SK-N-SH treated with all-trans-retinoic acid at 6 μM for 48 hours (cell line): ENCODE measurements at regions not wholly inside any gene's neighbourhood (a gene's known extent, or its start where the extent isn't known, plus 50 kb on each side); places are given as distances from the start of the nearest gene placed in this dataset.

Experiments used
- ATAC-seq: fragments of 200-7000 bp; cut with Tn5 transposase; 3 replicates; pipeline ENCODE4 v1.9.1; 2020; ENCODE audit warnings: mild to moderate bottlenecking, moderate library complexity
- ARNTL ChIP-seq: fragments of 450-650 bp; formaldehyde crosslinking; IDR thresholded peaks from 2 replicates; pipeline ENCODE4 v1.5.0; 2020; ENCODE audit warnings: low read depth, mild to moderate bottlenecking, moderate library complexity, borderline replicate concordance
- BACH2 ChIP-seq: fragments of 250-450 bp; sonication (Bioruptor Pico); IDR thresholded peaks from 2 replicates; pipeline ENCODE4 v1.9.0; 2021; ENCODE audit warnings: mild to moderate bottlenecking, borderline replicate concordance
- CSDC2 ChIP-seq: fragments of 250-450 bp; sonication (Bioruptor Pico); IDR thresholded peaks from 2 replicates; pipeline ENCODE4 v1.5.0; 2020; ENCODE audit warnings: mild to moderate bottlenecking, moderate library complexity
- ESRRG ChIP-seq: fragments of 250-450 bp; sonication (Bioruptor Pico); IDR thresholded peaks from 2 replicates; pipeline ENCODE4 v1.6.1; 2021; ENCODE audit warnings: mild to moderate bottlenecking
- GLIS3 ChIP-seq: fragments of 250-450 bp; sonication (Bioruptor Pico); IDR thresholded peaks from 2 replicates; pipeline ENCODE4 v1.5.0; 2020; ENCODE audit warnings: mild to moderate bottlenecking, moderate library complexity
- ISL1 ChIP-seq: fragments of 250-450 bp; sonication (Bioruptor Pico); IDR thresholded peaks from 2 replicates; pipeline ENCODE4 v2.1.2; 2022; ENCODE audit warnings: mild to moderate bottlenecking, moderate library complexity
- OSR1 ChIP-seq: fragments of 250-450 bp; sonication (Bioruptor Pico); IDR thresholded peaks from 2 replicates; pipeline ENCODE4 v1.8.0; 2022; ENCODE audit warnings: moderate library complexity, mild to moderate bottlenecking, inconsistent platforms
- PPARA ChIP-seq: fragments of 250-450 bp; sonication (Bioruptor Pico); IDR thresholded peaks from 2 replicates; pipeline ENCODE4 v1.5.0; 2020; ENCODE audit warnings: mild to moderate bottlenecking, borderline replicate concordance
- RARB ChIP-seq: fragments of 250-450 bp; sonication (Bioruptor Pico); IDR thresholded peaks from 2 replicates; pipeline ENCODE4 v1.8.0; 2021; ENCODE audit warnings: mild to moderate bottlenecking, moderate library complexity
- TCF4 ChIP-seq: fragments of 250-450 bp; sonication (Bioruptor Pico); IDR thresholded peaks from 2 replicates; pipeline ENCODE4 v1.8.0; 2021; ENCODE audit warnings: mild to moderate bottlenecking, moderate library complexity, borderline replicate concordance
- TOX ChIP-seq: fragments of 250-450 bp; sonication (Bioruptor Pico); IDR thresholded peaks from 2 replicates; pipeline ENCODE4 v1.8.0; 2021; ENCODE audit warnings: mild to moderate bottlenecking, moderate library complexity, borderline replicate concordance
- ZC3H10 ChIP-seq: fragments of 250-450 bp; sonication (Bioruptor Pico); IDR thresholded peaks from 2 replicates; pipeline ENCODE4 v1.5.1; 2021; ENCODE audit warnings: mild to moderate bottlenecking, moderate library complexity
- ZFP3 ChIP-seq: fragments of 250-450 bp; sonication (Bioruptor Pico); IDR thresholded peaks from 2 replicates; pipeline ENCODE4 v1.5.0; 2020; ENCODE audit warnings: mild to moderate bottlenecking, moderate library complexity
- ZFP30 ChIP-seq: fragments of 450-650 bp; formaldehyde crosslinking; IDR thresholded peaks from 2 replicates; pipeline ENCODE4 v1.5.0; 2022; ENCODE audit warnings: mild to moderate bottlenecking, moderate library complexity
- ZNF565 ChIP-seq: fragments of 450-650 bp; formaldehyde crosslinking; conservative IDR thresholded peaks from 2 replicates; pipeline ENCODE4 v1.5.0; 2020; ENCODE audit warnings: low read depth, mild to moderate bottlenecking, moderate library complexity
- ZNF70 ChIP-seq: fragments of 450-650 bp; formaldehyde crosslinking; IDR thresholded peaks from 2 replicates; pipeline ENCODE4 v1.5.0; 2020; ENCODE audit warnings: mild to moderate bottlenecking, moderate library complexity
- ZNF8 ChIP-seq: fragments of 450-650 bp; formaldehyde crosslinking; IDR thresholded peaks from 2 replicates; pipeline ENCODE4 v1.5.0; 2020; ENCODE audit warnings: mild to moderate bottlenecking, moderate library complexity
- TF ChIP-seq, protein P1 (sequence below): fragments of 250-450 bp; sonication (Bioruptor Pico); IDR thresholded peaks from 2 replicates; pipeline ENCODE4 v1.5.1; 2021; ENCODE audit warnings: mild to moderate bottlenecking, moderate library complexity
- TF ChIP-seq, protein P2 (sequence below): fragments of 250-450 bp; sonication (Bioruptor Pico); IDR thresholded peaks from 2 replicates; pipeline ENCODE4 v1.5.0; 2020; ENCODE audit warnings: mild to moderate bottlenecking, moderate library complexity
- TF ChIP-seq, protein P3 (sequence below): fragments of 250-450 bp; sonication (Bioruptor Pico); IDR thresholded peaks from 2 replicates; pipeline ENCODE4 v1.8.0; 2021; ENCODE audit warnings: low read depth, mild to moderate bottlenecking, moderate library complexity, borderline replicate concordance
- TF ChIP-seq, protein P4 (sequence below): fragments of 250-450 bp; sonication (Bioruptor Pico); IDR thresholded peaks from 2 replicates; pipeline ENCODE4 v1.5.1; 2020; ENCODE audit warnings: low read depth, mild to moderate bottlenecking, moderate library complexity

DNA sequence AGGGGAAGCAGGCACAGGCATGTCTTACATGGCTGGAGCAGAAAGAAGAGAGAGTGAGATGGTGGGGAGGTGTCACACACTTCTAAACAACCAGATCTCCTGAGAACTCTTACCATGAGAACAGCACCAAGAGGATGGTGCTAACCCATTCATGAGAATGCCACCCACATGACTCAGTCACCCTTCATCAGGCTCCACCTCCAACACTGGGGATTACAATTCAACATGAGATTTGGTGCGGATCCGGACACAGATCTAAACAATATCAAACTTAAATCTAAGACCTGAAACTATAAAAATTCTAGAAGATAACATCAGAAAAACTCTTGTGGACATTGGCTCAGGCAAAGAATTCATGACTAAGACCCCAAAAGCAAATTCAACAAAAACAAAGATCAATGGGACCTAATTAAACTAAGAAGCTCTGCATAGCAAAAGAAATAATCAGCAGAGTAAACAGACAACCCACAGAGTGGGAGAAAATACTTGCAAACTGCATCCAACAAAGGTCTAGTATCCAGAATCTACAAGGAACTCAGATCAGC, 65.4 kb downstream of the SPATA31C2 start:
- ATAC-seq: no peak
- TF ChIP-seq BACH2 (CRISPR knock-in tag) (no peak), OSR1 (CRISPR knock-in tag) (no peak), ZFP3 (CRISPR knock-in tag) (no peak), PPARA (CRISPR knock-in tag) (no peak), ZC3H10 (CRISPR knock-in tag) (no peak), ZNF70 (CRISPR knock-in tag) (no peak), TOX (CRISPR knock-in tag) (no peak), ZNF8 (no peak), CSDC2 (CRISPR knock-in tag) (no peak), TCF4 (CRISPR knock-in tag) (no peak), ISL1 (CRISPR knock-in tag) (no peak), ESRRG (CRISPR knock-in tag) (no peak), ZNF565 (CRISPR knock-in tag) (no peak), RARB (CRISPR knock-in tag) (no peak), GLIS3 (CRISPR knock-in tag) (no peak)
- TF ChIP-seq, protein P1, sequence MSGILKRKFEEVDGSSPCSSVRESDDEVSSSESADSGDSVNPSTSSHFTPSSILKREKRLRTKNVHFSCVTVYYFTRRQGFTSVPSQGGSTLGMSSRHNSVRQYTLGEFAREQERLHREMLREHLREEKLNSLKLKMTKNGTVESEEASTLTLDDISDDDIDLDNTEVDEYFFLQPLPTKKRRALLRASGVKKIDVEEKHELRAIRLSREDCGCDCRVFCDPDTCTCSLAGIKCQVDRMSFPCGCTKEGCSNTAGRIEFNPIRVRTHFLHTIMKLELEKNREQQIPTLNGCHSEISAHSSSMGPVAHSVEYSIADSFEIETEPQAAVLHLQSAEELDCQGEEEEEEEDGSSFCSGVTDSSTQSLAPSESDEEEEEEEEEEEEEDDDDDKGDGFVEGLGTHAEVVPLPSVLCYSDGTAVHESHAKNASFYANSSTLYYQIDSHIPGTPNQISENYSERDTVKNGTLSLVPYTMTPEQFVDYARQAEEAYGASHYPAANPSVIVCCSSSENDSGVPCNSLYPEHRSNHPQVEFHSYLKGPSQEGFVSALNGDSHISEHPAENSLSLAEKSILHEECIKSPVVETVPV: no peak
- TF ChIP-seq, protein P2, sequence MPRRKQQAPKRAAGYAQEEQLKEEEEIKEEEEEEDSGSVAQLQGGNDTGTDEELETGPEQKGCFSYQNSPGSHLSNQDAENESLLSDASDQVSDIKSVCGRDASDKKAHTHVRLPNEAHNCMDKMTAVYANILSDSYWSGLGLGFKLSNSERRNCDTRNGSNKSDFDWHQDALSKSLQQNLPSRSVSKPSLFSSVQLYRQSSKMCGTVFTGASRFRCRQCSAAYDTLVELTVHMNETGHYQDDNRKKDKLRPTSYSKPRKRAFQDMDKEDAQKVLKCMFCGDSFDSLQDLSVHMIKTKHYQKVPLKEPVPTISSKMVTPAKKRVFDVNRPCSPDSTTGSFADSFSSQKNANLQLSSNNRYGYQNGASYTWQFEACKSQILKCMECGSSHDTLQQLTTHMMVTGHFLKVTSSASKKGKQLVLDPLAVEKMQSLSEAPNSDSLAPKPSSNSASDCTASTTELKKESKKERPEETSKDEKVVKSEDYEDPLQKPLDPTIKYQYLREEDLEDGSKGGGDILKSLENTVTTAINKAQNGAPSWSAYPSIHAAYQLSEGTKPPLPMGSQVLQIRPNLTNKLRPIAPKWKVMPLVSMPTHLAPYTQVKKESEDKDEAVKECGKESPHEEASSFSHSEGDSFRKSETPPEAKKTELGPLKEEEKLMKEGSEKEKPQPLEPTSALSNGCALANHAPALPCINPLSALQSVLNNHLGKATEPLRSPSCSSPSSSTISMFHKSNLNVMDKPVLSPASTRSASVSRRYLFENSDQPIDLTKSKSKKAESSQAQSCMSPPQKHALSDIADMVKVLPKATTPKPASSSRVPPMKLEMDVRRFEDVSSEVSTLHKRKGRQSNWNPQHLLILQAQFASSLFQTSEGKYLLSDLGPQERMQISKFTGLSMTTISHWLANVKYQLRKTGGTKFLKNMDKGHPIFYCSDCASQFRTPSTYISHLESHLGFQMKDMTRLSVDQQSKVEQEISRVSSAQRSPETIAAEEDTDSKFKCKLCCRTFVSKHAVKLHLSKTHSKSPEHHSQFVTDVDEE: no peak
- TF ChIP-seq, protein P3, sequence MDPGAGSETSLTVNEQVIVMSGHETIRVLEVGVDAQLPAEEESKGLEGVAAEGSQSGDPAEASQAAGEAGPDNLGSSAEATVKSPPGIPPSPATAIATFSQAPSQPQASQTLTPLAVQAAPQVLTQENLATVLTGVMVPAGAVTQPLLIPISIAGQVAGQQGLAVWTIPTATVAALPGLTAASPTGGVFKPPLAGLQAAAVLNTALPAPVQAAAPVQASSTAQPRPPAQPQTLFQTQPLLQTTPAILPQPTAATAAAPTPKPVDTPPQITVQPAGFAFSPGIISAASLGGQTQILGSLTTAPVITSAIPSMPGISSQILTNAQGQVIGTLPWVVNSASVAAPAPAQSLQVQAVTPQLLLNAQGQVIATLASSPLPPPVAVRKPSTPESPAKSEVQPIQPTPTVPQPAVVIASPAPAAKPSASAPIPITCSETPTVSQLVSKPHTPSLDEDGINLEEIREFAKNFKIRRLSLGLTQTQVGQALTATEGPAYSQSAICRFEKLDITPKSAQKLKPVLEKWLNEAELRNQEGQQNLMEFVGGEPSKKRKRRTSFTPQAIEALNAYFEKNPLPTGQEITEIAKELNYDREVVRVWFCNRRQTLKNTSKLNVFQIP (CRISPR knock-in tag): no peak

DNA sequence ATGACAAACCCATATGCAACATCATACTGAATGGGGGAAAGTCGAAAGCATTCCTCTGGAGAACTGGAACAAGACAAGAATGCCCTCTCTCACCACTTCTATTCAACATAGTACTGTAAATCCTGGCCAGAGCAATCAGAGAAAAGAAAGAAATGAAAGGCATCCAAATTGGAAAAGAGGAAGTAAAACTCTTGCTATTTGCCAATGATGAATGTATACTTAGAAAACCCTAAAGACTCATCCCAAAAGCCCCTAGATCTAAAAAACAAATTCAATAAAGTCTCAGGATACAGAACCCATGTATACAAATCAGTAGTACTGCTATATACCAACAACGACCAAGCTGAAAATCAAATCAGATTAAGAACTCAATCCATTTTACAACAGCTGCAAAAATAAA, 66.9 kb downstream of the SPATA31C2 start:
- no peak for ATAC-seq
- TF ChIP-seq ZNF70 (CRISPR knock-in tag) (no peak), TOX (CRISPR knock-in tag) (no peak), ZFP3 (CRISPR knock-in tag) (no peak), OSR1 (CRISPR knock-in tag) (no peak), ZC3H10 (CRISPR knock-in tag) (no peak), ZFP30 (no peak), PPARA (CRISPR knock-in tag) (no peak)
- TF ChIP-seq, protein P1: no peak
- TF ChIP-seq, protein P3 (CRISPR knock-in tag): no peak

DNA sequence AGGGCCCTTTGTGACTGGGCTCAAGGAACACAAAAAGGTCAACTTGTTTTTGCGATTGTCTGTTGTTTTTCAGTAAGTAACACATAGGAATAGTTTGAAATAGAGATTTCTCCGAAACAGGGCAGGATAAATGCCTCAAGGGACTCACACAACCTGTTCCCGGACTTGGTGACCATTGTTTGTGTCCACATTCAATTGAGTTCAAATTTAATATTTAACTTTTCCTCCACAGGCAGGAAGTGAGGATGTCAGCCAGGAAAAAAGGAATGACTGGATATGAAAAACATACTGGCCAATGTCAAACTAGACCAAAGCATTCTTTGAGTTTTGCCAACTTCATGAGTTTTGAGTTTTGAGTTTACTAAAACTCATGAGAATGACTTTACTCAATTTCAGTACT, 72.7 kb downstream of the SPATA31C2 start:
- ATAC-seq: no peak
- TF ChIP-seq, protein P3 (CRISPR knock-in tag): no peak
- TF ChIP-seq ZFP30 (no peak), TOX (CRISPR knock-in tag) (no peak), TCF4 (CRISPR knock-in tag) (no peak), OSR1 (CRISPR knock-in tag) (no peak), ESRRG (CRISPR knock-in tag) (no peak), ARNTL (CRISPR knock-in tag) (no peak), ISL1 (CRISPR knock-in tag) (no peak), RARB (CRISPR knock-in tag) (no peak)
- TF ChIP-seq, protein P4, sequence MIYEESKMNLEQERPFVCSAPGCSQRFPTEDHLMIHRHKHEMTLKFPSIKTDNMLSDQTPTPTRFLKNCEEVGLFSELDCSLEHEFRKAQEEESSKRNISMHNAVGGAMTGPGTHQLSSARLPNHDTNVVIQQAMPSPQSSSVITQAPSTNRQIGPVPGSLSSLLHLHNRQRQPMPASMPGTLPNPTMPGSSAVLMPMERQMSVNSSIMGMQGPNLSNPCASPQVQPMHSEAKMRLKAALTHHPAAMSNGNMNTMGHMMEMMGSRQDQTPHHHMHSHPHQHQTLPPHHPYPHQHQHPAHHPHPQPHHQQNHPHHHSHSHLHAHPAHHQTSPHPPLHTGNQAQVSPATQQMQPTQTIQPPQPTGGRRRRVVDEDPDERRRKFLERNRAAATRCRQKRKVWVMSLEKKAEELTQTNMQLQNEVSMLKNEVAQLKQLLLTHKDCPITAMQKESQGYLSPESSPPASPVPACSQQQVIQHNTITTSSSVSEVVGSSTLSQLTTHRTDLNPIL (CRISPR knock-in tag): no peak
- TF ChIP-seq, protein P1: no peak
